DND-41 (cell line): ENCODE measurements at regions not wholly inside any gene's neighbourhood (a gene's known extent, or its start where the extent isn't known, plus 50 kb on each side); places are given as distances from the start of the nearest gene placed in this dataset.

Experiments
- ATAC-seq: fragments of 200-7000 bp; cut with Tn5 transposase; 3 replicates; pipeline ENCODE4 v1.9.1; 2021; ENCODE audit warnings: low read depth; ENCODE audit not compliant: insufficient read depth
- DNase-seq: peaks from one replicate; pipeline ENCODE4 v3.0.0-alpha.2; 2020
- H2AFZ ChIP-seq: 2 replicates; pipeline ENCODE4 v1.6.0; 2012; ENCODE audit warnings: low read depth, low read length
- H3K27ac ChIP-seq: 2 replicates; pipeline ENCODE4 v1.5.1; 2012; ENCODE audit warnings: low read length, inconsistent platforms
- H3K27me3 ChIP-seq: fragments of 200-600 bp; sonication (generic); 2 replicates; pipeline ENCODE4 v1.6.0; 2012; ENCODE audit warnings: low read length, mild to moderate bottlenecking, inconsistent platforms; ENCODE audit not compliant: insufficient read depth, poor library complexity
- H3K36me3 ChIP-seq: 2 replicates; pipeline ENCODE4 v1.5.1; 2012; ENCODE audit warnings: low read length, inconsistent platforms; ENCODE audit not compliant: insufficient read depth
- H3K4me1 ChIP-seq: 2 replicates; pipeline ENCODE4 v1.5.1; 2012; ENCODE audit warnings: mild to moderate bottlenecking, low read length; ENCODE audit not compliant: insufficient read depth
- H3K4me2 ChIP-seq: 2 replicates; pipeline ENCODE4 v1.6.0; 2012; ENCODE audit warnings: mild to moderate bottlenecking, moderate library complexity, low read length, inconsistent platforms; ENCODE audit not compliant: insufficient read depth
- H3K4me3 ChIP-seq, 2 experiments: fragments of 200-600 bp in 1 of 2; shearing (Covaris generic) in 1 of 2; 2 replicates each; pipeline ENCODE4 v1.5.1; 2012 to 2016; ENCODE audit warnings: inconsistent platforms in 2 of 2, low read length in 2 of 2, mild to moderate bottlenecking in 2 of 2, low read depth in 1 of 2, moderate library complexity in 1 of 2
- H3K79me2 ChIP-seq: 2 replicates; pipeline ENCODE4 v1.6.0; 2012; ENCODE audit warnings: low read length, inconsistent platforms; ENCODE audit not compliant: insufficient read depth
- H3K9ac ChIP-seq: 2 replicates; pipeline ENCODE4 v1.6.0; 2012; ENCODE audit warnings: low read depth, mild to moderate bottlenecking, inconsistent platforms, low read length, moderate library complexity
- H3K9me3 ChIP-seq: 2 replicates; pipeline ENCODE4 v1.5.1; 2012; ENCODE audit warnings: low read length, moderate library complexity, mild to moderate bottlenecking, inconsistent platforms; ENCODE audit not compliant: insufficient read depth, severe bottlenecking
- H4K20me1 ChIP-seq: 2 replicates; pipeline ENCODE4 v1.6.0; 2012; ENCODE audit warnings: low read length; ENCODE audit not compliant: insufficient read depth
- EZH2 ChIP-seq: IDR thresholded peaks from 3 replicates; pipeline ENCODE4 v1.6.1; 2012; ENCODE audit warnings: borderline replicate concordance, low read depth, mild to moderate bottlenecking, moderate library complexity, low read length, inconsistent platforms; ENCODE audit not compliant: severe bottlenecking
- TF ChIP-seq, protein P1 (sequence below): IDR thresholded peaks from 2 replicates; pipeline ENCODE4 v1.5.1; 2012; ENCODE audit warnings: borderline replicate concordance, low read length, moderate library complexity, mild to moderate bottlenecking; ENCODE audit not compliant: poor library complexity, severe bottlenecking; ENCODE audit errors: extremely low read depth

DNA sequence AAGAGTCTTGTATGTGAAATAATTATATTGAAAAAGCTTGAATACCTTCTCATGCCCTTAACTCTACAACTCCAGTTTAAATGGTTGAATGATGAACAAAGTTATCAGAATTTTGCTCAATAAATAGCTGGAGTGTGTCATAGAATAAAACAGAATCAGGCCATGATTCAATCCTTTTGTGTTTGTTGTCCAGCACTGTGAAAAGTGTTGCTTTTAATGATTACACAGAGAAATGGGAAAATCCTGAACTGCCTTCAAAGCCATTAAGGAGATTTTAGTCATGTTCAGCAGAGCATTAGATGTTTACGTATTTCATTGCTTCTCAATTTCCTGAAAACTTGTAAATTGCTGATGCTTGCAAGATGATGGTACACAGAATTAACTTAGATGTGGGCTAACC, 262.9 kb upstream of the BTBD3 start:
- Histone ChIP-seq H3K9ac (no peak overlapping the region), H3K36me3 (no peaks in the 10 kb centered on the region), H3K79me2 (no peaks in the 10 kb centered on the region), H3K27ac (no peak overlapping the region), H3K4me3 (no peak overlapping the region), H3K4me1 (no peaks in the 10 kb centered on the region), H3K4me2 (no peak overlapping the region), H3K27me3 (no peaks in the 10 kb centered on the region), H2AFZ (no peak overlapping the region), H3K9me3 (no peaks in the 10 kb centered on the region), H4K20me1 (no peaks in the 10 kb centered on the region)
- TF ChIP-seq, protein P1, sequence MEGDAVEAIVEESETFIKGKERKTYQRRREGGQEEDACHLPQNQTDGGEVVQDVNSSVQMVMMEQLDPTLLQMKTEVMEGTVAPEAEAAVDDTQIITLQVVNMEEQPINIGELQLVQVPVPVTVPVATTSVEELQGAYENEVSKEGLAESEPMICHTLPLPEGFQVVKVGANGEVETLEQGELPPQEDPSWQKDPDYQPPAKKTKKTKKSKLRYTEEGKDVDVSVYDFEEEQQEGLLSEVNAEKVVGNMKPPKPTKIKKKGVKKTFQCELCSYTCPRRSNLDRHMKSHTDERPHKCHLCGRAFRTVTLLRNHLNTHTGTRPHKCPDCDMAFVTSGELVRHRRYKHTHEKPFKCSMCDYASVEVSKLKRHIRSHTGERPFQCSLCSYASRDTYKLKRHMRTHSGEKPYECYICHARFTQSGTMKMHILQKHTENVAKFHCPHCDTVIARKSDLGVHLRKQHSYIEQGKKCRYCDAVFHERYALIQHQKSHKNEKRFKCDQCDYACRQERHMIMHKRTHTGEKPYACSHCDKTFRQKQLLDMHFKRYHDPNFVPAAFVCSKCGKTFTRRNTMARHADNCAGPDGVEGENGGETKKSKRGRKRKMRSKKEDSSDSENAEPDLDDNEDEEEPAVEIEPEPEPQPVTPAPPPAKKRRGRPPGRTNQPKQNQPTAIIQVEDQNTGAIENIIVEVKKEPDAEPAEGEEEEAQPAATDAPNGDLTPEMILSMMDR: no peak
- no peak for TF ChIP-seq EZH2
- DNase-seq (no peak), ATAC-seq (no peak)

DNA sequence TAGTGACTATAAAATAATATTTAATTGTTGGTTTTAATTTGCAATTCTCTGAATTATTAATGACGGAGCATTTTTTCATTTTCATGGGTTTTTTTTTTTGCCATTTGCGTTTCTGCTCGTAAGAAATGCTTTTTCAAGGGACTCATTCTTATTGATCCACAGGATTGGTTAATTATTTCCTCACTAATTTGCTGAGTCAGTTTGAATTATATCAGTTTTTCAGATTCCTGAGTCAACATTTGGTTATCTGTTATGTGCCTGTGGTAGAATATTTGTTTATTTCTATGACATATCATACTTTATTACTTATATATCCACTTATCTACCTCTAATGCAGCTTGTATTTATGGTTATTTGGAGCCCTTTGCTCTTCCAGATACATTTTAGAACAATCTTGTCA, 257.0 kb upstream of the BTBD3 start:
- no peaks in the 10 kb centered on the region for H3K79me2 ChIP-seq
- H3K36me3 ChIP-seq: no peaks in the 10 kb centered on the region
- H3K4me3 ChIP-seq: no peak overlapping the region
- no peak overlapping the region for H3K4me2 ChIP-seq
- no peak overlapping the region for H3K9ac ChIP-seq
- no peak overlapping the region for H2AFZ ChIP-seq
- no peak for DNase-seq
- no peaks in the 10 kb centered on the region for H3K4me1 ChIP-seq
- no peaks in the 10 kb centered on the region for H4K20me1 ChIP-seq
- H3K9me3 ChIP-seq: no peaks in the 10 kb centered on the region
- H3K27me3 ChIP-seq: no peaks in the 10 kb centered on the region
- TF ChIP-seq, protein P1: no peak
- no peak for TF ChIP-seq EZH2
- no peak for ATAC-seq
- H3K27ac ChIP-seq: no peak overlapping the region

DNA sequence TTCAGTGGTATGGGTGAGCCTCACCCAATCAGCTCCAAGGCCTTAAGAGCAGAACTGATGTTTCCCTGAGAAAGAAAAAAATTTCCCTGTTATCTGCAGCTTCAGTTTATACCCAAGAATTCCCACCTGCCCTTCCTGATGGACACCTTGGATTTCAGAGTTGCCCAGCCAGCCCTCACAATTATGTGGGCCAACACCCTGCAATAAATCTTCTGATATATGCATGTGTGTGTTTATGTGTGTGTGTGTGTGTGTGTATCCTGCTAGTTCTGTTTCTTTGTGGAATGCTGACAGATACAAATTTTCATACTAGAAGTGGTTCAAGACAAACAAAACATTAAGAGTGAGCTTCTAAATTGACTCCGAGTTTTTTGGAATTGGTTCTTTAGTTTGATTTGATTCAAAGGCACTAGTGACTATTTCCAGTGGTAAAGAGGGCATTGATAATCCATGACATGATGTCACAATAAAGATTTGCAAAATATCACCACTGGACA, 246.6 kb upstream of the BTBD3 start:
- Histone ChIP-seq H3K36me3 (no peaks in the 10 kb centered on the region), H3K4me1 (no peaks in the 10 kb centered on the region), H3K9me3 (no peaks in the 10 kb centered on the region), H4K20me1 (no peaks in the 10 kb centered on the region), H3K27ac (no peak overlapping the region), H3K9ac (no peak overlapping the region), H3K27me3 (no peaks in the 10 kb centered on the region), H3K79me2 (no peaks in the 10 kb centered on the region), H3K4me3 (no peak overlapping the region), H2AFZ (no peak overlapping the region), H3K4me2 (no peak overlapping the region)
- TF ChIP-seq EZH2: no peak
- TF ChIP-seq, protein P1: no peak
- no peak for DNase-seq
- no peak for ATAC-seq

DNA sequence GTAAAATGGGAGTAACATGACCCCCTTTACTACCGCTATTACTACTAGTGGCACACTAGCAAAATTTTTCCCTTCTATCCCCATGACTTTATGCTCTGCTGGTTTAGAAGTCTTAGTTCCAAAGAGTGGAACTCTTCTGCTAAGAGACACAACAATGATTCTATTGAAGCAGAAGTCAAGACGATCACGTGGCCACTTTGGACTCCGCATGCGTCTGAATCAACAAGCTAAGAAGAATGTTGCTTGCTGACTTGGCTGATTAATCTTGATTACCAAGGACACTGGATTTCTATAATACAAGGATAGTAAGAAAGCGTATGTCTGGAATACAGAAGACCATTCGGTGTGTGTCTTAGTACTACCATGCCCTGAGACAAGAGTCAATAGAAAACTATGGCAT, 244.7 kb upstream of the BTBD3 start:
- Histone ChIP-seq H3K27ac (no peak overlapping the region), H3K27me3 (no peaks in the 10 kb centered on the region), H3K4me1 (no peaks in the 10 kb centered on the region), H3K4me3 (no peak overlapping the region), H4K20me1 (no peaks in the 10 kb centered on the region), H3K9me3 (no peaks in the 10 kb centered on the region), H3K9ac (no peak overlapping the region), H3K4me2 (no peak overlapping the region), H2AFZ (no peak overlapping the region), H3K36me3 (no peaks in the 10 kb centered on the region), H3K79me2 (no peaks in the 10 kb centered on the region)
- TF ChIP-seq, protein P1: no peak
- ATAC-seq (no peak), DNase-seq (no peak)
